Peyer's patch (tissue), 4 donors: ENCODE measurements at regions not wholly inside any gene's neighbourhood (a gene's known extent, or its start where the extent isn't known, plus 50 kb on each side); places are given as distances from the start of the nearest gene placed in this dataset.

Experiments used
- POLR2A ChIP-seq, 2 donors: fragments of 450-650 bp; IDR thresholded peaks; one replicate each; pipeline ENCODE4 v1.5.1; 2017; ENCODE audit warnings: antibody characterized with exemption in 2 of 2, mild to moderate bottlenecking in 2 of 2, moderate library complexity in 2 of 2
- TF ChIP-seq, protein P1 (sequence below), 6 experiments: fragments of 450-650 bp in 4 of 6; fragments of 200-600 bp in 2 of 6; sonication (generic) in 1 of 6; IDR thresholded peaks; one replicate each; pipeline ENCODE4 v1.5.1; 2017 to 2019; ENCODE audit warnings: antibody characterized with exemption in 6 of 6, mild to moderate bottlenecking in 3 of 6, moderate library complexity in 1 of 6

DNA sequence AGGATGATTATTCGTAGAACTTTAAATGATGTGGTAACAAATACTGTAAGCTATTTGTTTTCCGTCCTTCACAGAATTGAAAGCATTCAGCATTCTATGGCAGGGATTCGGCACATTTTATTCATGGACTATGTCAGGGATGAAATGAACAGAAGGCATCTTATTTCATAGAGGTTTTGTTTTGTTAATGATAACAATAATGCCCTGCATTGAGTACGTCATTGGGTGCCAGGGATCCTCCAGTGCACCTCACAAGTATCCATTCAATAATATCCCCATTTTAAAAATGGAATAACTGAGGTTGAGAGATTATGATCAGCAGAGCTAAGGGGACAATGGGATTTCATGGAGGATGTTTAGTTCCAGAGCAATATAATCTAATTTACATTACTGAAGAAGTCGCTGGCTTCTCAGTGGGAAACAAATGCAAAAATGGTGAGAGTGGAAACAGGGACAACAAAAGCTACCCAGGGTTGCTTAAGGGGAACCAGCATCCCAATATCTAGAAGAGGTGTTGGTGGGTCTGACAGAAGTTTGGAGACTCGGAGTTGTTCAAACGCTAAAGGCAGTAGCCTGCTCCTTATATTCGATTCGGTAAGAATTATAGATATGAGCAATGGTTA lies 985.7 kb upstream of the WWC1 start:
- TF ChIP-seq, protein P1, sequence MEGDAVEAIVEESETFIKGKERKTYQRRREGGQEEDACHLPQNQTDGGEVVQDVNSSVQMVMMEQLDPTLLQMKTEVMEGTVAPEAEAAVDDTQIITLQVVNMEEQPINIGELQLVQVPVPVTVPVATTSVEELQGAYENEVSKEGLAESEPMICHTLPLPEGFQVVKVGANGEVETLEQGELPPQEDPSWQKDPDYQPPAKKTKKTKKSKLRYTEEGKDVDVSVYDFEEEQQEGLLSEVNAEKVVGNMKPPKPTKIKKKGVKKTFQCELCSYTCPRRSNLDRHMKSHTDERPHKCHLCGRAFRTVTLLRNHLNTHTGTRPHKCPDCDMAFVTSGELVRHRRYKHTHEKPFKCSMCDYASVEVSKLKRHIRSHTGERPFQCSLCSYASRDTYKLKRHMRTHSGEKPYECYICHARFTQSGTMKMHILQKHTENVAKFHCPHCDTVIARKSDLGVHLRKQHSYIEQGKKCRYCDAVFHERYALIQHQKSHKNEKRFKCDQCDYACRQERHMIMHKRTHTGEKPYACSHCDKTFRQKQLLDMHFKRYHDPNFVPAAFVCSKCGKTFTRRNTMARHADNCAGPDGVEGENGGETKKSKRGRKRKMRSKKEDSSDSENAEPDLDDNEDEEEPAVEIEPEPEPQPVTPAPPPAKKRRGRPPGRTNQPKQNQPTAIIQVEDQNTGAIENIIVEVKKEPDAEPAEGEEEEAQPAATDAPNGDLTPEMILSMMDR (IDR thresholded peaks at IDR 0.05) = no peak
- TF ChIP-seq POLR2A (IDR thresholded peaks at IDR 0.05) = no peak
